ENCODE measurements at regions not wholly inside any gene's neighbourhood (a gene's known extent, or its start where the extent isn't known, plus 50 kb on each side); places are given as distances from the start of the nearest gene placed in this dataset.

DNA sequence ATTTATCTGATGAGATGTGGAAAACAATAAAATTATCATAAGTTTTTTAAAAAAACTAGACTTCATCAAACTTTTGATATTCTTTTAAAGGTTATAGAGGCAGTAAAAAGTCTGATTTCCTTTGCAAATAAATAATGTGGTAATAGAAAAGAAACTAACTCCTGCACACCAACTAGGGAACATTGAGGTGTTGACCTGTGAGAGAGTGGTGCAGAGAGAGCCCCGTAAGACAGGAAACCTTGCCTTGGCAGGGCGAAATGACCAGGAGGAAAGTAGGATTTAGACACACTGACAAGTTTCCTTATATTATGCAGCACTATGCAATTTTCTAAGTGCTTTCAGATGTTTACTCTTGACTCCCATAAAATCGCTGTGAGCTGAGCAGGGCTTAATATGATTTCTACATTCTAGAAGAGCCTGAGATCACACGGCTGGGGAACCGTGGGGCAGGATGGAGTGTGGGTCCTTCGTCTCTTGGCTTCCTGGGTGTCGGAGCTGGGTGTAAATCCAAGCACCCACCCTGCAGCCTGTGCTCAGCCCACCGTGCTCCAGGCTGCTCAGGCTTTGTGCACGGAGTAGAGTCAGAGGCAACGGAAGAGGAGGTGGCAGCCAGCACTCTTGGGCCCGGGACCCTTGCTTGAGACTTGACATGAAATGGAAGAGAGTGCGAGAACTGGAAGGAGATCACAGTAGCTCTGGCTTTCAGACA, 61.3 kb upstream of the FOXQ1 start:
- TF ChIP-seq, protein P1, sequence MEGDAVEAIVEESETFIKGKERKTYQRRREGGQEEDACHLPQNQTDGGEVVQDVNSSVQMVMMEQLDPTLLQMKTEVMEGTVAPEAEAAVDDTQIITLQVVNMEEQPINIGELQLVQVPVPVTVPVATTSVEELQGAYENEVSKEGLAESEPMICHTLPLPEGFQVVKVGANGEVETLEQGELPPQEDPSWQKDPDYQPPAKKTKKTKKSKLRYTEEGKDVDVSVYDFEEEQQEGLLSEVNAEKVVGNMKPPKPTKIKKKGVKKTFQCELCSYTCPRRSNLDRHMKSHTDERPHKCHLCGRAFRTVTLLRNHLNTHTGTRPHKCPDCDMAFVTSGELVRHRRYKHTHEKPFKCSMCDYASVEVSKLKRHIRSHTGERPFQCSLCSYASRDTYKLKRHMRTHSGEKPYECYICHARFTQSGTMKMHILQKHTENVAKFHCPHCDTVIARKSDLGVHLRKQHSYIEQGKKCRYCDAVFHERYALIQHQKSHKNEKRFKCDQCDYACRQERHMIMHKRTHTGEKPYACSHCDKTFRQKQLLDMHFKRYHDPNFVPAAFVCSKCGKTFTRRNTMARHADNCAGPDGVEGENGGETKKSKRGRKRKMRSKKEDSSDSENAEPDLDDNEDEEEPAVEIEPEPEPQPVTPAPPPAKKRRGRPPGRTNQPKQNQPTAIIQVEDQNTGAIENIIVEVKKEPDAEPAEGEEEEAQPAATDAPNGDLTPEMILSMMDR (IDR thresholded peaks at IDR 0.05; ENCODE audit: insufficient read depth, missing control alignments): no peak
- FAIRE-seq (no peak), DNase-seq (ENCODE audit: insufficient read length, low spot score) (no peak)

DNA sequence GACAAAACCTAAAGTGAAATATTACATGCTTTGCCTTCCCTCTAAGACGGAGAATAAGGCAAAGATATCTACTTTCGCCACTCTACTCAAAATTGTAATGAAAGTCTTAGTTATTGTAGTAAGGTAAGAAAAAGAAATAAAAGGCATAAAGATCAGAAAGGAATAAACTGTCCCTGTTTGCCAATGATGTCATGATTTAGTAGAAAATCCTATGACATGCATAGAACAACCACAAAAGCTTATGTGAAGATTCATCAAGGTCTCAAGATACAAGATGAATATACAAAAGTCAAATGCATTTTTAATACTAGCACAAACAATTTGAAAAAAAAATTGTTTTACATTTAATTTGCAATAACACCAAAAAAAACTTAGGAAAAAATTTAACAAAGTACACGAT, 64.0 kb upstream of the FOXQ1 start:
- DNase-seq (ENCODE audit: insufficient read length, low spot score) (no peak), FAIRE-seq (no peak)
- TF ChIP-seq, protein P1 (IDR thresholded peaks at IDR 0.05; ENCODE audit: insufficient read depth, missing control alignments): no peak

DNA sequence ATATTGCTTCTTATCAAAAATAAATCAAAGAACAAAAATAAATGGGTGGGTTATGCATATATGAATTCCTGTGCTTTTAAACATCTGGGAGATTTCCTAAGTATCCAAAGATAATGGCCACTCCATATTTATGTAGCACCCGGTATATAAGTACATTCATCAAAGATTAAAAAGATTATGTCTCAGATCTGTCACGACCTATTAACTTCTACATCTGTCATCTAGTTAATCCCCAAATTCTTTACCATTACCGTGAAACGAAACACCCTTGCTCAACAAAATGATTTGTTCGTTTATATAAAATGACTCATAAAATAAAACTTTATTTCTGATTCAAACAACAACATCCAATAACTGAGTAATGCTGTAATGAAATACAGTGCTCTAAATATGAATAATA, 64.8 kb upstream of the FOXQ1 start:
- TF ChIP-seq, protein P1 (IDR thresholded peaks at IDR 0.05; ENCODE audit: insufficient read depth, missing control alignments): no peak
- FAIRE-seq: peak; percentile 88
- DNase-seq (ENCODE audit: insufficient read length, low spot score): no peak

DNA sequence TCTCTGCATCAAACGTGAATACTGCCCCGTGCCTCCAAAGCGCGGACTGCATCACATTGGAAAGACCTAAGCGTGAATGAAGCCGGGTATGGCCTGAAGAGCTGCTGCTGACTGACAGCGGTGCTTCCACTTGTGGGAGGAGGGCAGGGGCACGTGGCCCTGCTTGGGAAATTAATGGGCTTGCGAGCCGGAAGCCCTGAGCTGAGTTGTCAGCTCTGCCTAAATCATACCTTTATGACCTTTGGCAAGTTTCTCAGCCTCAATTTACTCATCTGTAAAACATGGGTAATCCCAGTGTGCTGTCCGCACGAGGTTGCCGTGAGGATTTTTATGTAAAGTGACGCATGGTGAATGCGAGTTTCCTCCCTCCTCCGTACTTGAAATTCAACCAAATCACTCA, 67.0 kb upstream of the FOXQ1 start:
- DNase-seq (ENCODE audit: insufficient read length, low spot score): no peak
- TF ChIP-seq, protein P1 (IDR thresholded peaks at IDR 0.05; ENCODE audit: insufficient read depth, missing control alignments): no peak
- no peak for FAIRE-seq

DNA sequence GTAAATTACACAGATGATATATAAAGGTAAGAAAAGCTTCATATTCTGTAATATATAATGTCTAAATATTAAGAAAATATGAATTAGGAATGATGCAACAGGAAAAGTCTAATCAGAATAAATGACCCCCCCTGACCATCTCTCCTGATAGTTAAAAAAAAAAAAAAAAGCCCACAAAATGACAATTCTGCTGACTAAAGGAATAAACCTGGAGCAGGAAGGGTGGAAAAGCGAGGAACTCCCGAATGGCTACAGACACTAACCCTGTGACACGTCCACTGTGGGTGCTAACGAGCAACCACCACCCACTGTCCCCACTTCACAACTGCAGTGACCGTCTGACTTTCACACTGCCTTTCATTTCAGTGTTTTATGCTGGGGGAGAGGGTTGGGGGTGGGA, 67.6 kb upstream of the FOXQ1 start:
- DNase-seq (ENCODE audit: insufficient read length, low spot score): no peak
- no peak for FAIRE-seq
- TF ChIP-seq, protein P1 (IDR thresholded peaks at IDR 0.05; ENCODE audit: insufficient read depth, missing control alignments): no peak

DNA sequence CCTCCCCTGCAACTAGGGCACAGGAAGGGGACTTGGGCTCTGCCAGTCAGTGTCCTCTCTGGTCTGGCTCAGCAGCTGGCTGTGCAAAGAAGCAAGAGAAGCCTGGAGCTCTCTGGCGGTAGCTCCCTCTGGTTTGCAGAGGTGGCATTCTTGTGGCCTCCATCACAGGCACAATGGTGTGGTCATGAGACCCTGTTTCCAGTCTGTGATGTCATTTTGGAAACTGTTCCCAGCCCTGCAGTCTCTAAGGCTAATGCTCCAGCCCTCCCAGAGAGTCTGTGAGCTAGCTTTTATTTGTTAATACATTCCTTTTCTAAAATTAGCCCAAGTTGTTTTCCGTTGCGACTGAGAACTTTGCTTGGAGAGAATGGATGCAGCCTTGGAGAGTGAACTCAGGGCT, 69.5 kb upstream of the FOXQ1 start:
- DNase-seq (ENCODE audit: insufficient read length, low spot score): no peak
- TF ChIP-seq, protein P1 (IDR thresholded peaks at IDR 0.05; ENCODE audit: insufficient read depth, missing control alignments): no peak
- no peak for FAIRE-seq

DNA sequence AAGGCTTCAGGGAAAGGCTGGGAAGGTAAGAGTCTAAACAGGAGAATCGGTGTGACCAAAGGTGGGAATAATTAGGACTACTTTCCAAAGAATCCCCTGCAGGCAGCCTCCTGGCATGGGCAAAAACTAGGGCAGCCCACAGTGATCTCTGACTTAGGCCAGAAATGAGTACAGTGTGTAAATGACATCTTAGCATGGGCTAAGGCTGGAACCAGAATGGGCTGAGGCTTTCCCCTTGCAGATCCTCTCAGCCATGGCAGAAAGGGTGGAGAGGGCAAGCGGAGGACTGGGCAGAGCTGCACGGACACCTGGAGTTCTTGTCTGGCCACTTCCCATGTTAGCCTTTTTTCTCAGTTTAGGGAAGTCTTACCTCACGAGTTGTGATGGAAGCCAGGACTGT, 69.9 kb upstream of the FOXQ1 start:
- no peak for DNase-seq (ENCODE audit: insufficient read length, low spot score)
- TF ChIP-seq, protein P1 (IDR thresholded peaks at IDR 0.05; ENCODE audit: insufficient read depth, missing control alignments): no peak
- FAIRE-seq: no peak
